SK-N-SH treated with all-trans-retinoic acid at 6 μM for 48 hours (cell line): ENCODE measurements at regions not wholly inside any gene's neighbourhood (a gene's known extent, or its start where the extent isn't known, plus 50 kb on each side); places are given as distances from the start of the nearest gene placed in this dataset.

Source experiments
- ATAC-seq: fragments of 200-7000 bp; cut with Tn5 transposase; 3 replicates; pipeline ENCODE4 v1.9.1; 2020; ENCODE audit warnings: mild to moderate bottlenecking, moderate library complexity
- ARNTL ChIP-seq: fragments of 450-650 bp; formaldehyde crosslinking; IDR thresholded peaks from 2 replicates; pipeline ENCODE4 v1.5.0; 2020; ENCODE audit warnings: low read depth, mild to moderate bottlenecking, moderate library complexity, borderline replicate concordance
- BACH2 ChIP-seq: fragments of 250-450 bp; sonication (Bioruptor Pico); IDR thresholded peaks from 2 replicates; pipeline ENCODE4 v1.9.0; 2021; ENCODE audit warnings: mild to moderate bottlenecking, borderline replicate concordance
- CSDC2 ChIP-seq: fragments of 250-450 bp; sonication (Bioruptor Pico); IDR thresholded peaks from 2 replicates; pipeline ENCODE4 v1.5.0; 2020; ENCODE audit warnings: mild to moderate bottlenecking, moderate library complexity
- CSRNP3 ChIP-seq: fragments of 250-450 bp; sonication (Bioruptor Pico); IDR thresholded peaks from 2 replicates; pipeline ENCODE4 v1.5.1; 2021; ENCODE audit warnings: mild to moderate bottlenecking, moderate library complexity
- ESRRG ChIP-seq: fragments of 250-450 bp; sonication (Bioruptor Pico); IDR thresholded peaks from 2 replicates; pipeline ENCODE4 v1.6.1; 2021; ENCODE audit warnings: mild to moderate bottlenecking
- GLIS3 ChIP-seq: fragments of 250-450 bp; sonication (Bioruptor Pico); IDR thresholded peaks from 2 replicates; pipeline ENCODE4 v1.5.0; 2020; ENCODE audit warnings: mild to moderate bottlenecking, moderate library complexity
- ISL1 ChIP-seq: fragments of 250-450 bp; sonication (Bioruptor Pico); IDR thresholded peaks from 2 replicates; pipeline ENCODE4 v2.1.2; 2022; ENCODE audit warnings: mild to moderate bottlenecking, moderate library complexity
- OSR1 ChIP-seq: fragments of 250-450 bp; sonication (Bioruptor Pico); IDR thresholded peaks from 2 replicates; pipeline ENCODE4 v1.8.0; 2022; ENCODE audit warnings: moderate library complexity, mild to moderate bottlenecking, inconsistent platforms
- PATZ1 ChIP-seq: fragments of 250-450 bp; sonication (Bioruptor Pico); IDR thresholded peaks from 2 replicates; pipeline ENCODE4 v1.8.0; 2020; ENCODE audit warnings: mild to moderate bottlenecking, moderate library complexity, borderline replicate concordance
- POU6F1 ChIP-seq: fragments of 250-450 bp; sonication (Bioruptor Pico); IDR thresholded peaks from 2 replicates; pipeline ENCODE4 v1.8.0; 2021; ENCODE audit warnings: low read depth, mild to moderate bottlenecking, moderate library complexity, borderline replicate concordance
- PPARA ChIP-seq: fragments of 250-450 bp; sonication (Bioruptor Pico); IDR thresholded peaks from 2 replicates; pipeline ENCODE4 v1.5.0; 2020; ENCODE audit warnings: mild to moderate bottlenecking, borderline replicate concordance
- RARB ChIP-seq: fragments of 250-450 bp; sonication (Bioruptor Pico); IDR thresholded peaks from 2 replicates; pipeline ENCODE4 v1.8.0; 2021; ENCODE audit warnings: mild to moderate bottlenecking, moderate library complexity
- SNAI2 ChIP-seq: fragments of 250-450 bp; sonication (Bioruptor Pico); IDR thresholded peaks from 2 replicates; pipeline ENCODE4 v1.5.0; 2020; ENCODE audit warnings: mild to moderate bottlenecking, moderate library complexity
- TCF4 ChIP-seq: fragments of 250-450 bp; sonication (Bioruptor Pico); IDR thresholded peaks from 2 replicates; pipeline ENCODE4 v1.8.0; 2021; ENCODE audit warnings: mild to moderate bottlenecking, moderate library complexity, borderline replicate concordance
- TOX ChIP-seq: fragments of 250-450 bp; sonication (Bioruptor Pico); IDR thresholded peaks from 2 replicates; pipeline ENCODE4 v1.8.0; 2021; ENCODE audit warnings: mild to moderate bottlenecking, moderate library complexity, borderline replicate concordance
- TSHZ2 ChIP-seq: fragments of 250-450 bp; sonication (Bioruptor Pico); IDR thresholded peaks from 2 replicates; pipeline ENCODE4 v1.5.0; 2020; ENCODE audit warnings: mild to moderate bottlenecking, moderate library complexity
- ZC3H10 ChIP-seq: fragments of 250-450 bp; sonication (Bioruptor Pico); IDR thresholded peaks from 2 replicates; pipeline ENCODE4 v1.5.1; 2021; ENCODE audit warnings: mild to moderate bottlenecking, moderate library complexity
- ZFP3 ChIP-seq: fragments of 250-450 bp; sonication (Bioruptor Pico); IDR thresholded peaks from 2 replicates; pipeline ENCODE4 v1.5.0; 2020; ENCODE audit warnings: mild to moderate bottlenecking, moderate library complexity
- ZFP30 ChIP-seq: fragments of 450-650 bp; formaldehyde crosslinking; IDR thresholded peaks from 2 replicates; pipeline ENCODE4 v1.5.0; 2022; ENCODE audit warnings: mild to moderate bottlenecking, moderate library complexity
- ZNF565 ChIP-seq: fragments of 450-650 bp; formaldehyde crosslinking; conservative IDR thresholded peaks from 2 replicates; pipeline ENCODE4 v1.5.0; 2020; ENCODE audit warnings: low read depth, mild to moderate bottlenecking, moderate library complexity
- ZNF70 ChIP-seq: fragments of 450-650 bp; formaldehyde crosslinking; IDR thresholded peaks from 2 replicates; pipeline ENCODE4 v1.5.0; 2020; ENCODE audit warnings: mild to moderate bottlenecking, moderate library complexity
- ZNF8 ChIP-seq: fragments of 450-650 bp; formaldehyde crosslinking; IDR thresholded peaks from 2 replicates; pipeline ENCODE4 v1.5.0; 2020; ENCODE audit warnings: mild to moderate bottlenecking, moderate library complexity

- ATAC-seq = no peak
- TF ChIP-seq RARB (CRISPR knock-in tag) (no peak), ESRRG (no peak), TCF4 (no peak), ZNF565 (CRISPR knock-in tag) (no peak), ZFP3 (CRISPR knock-in tag) (no peak), OSR1 (CRISPR knock-in tag) (no peak), ZNF70 (CRISPR knock-in tag) (no peak), ZC3H10 (CRISPR knock-in tag) (no peak), ISL1 (CRISPR knock-in tag) (no peak), POU6F1 (CRISPR knock-in tag) (no peak), TSHZ2 (CRISPR knock-in tag) (no peak), PPARA (CRISPR knock-in tag) (no peak), ARNTL (CRISPR knock-in tag) (no peak), TOX (no peak), ZNF8 (CRISPR knock-in tag) (no peak), CSRNP3 (no peak), GLIS3 (no peak), ZFP30 (no peak), BACH2 (no peak), CSDC2 (no peak)
Observed at GRCh38 chr15:56839641-56840040, 78.8 kb upstream of the TCF12 start.

- TF ChIP-seq ZNF565 (CRISPR knock-in tag) = no peak
- no peak for TF ChIP-seq PATZ1 (CRISPR knock-in tag)
- no peak for TF ChIP-seq CSRNP3
- no peak for TF ChIP-seq PPARA (CRISPR knock-in tag)
- no peak for TF ChIP-seq TOX
- TF ChIP-seq ISL1 (CRISPR knock-in tag) = no peak
- TF ChIP-seq RARB (CRISPR knock-in tag) = no peak
- TF ChIP-seq SNAI2 = no peak
- no peak for TF ChIP-seq GLIS3
- TF ChIP-seq ESRRG = no peak
- no peak for TF ChIP-seq ZNF8 (CRISPR knock-in tag)
- TF ChIP-seq BACH2 = no peak
- TF ChIP-seq TCF4 = no peak
- no peak for TF ChIP-seq ZFP3 (CRISPR knock-in tag)
- TF ChIP-seq OSR1 (CRISPR knock-in tag) = no peak
- TF ChIP-seq CSDC2 = no peak
- no peak for TF ChIP-seq POU6F1 (CRISPR knock-in tag)
- ATAC-seq = no peak
Observed at GRCh38 chr15:56839099-56839498, 79.3 kb upstream of the TCF12 start.
